CD4-positive, alpha-beta T cell treated with Interleukin-1 beta for 1 hour (primary cell): ENCODE measurements at regions not wholly inside any gene's neighbourhood (a gene's known extent, or its start where the extent isn't known, plus 50 kb on each side); places are given as distances from the start of the nearest gene placed in this dataset.
"Not testable (repeated sequence)": the region's sequence is repeated elsewhere in the genome, so short reads cannot be mapped to it uniquely, and the experiment has no call there.

Experiments
- DNase-seq, 2 donors: peaks; one replicate each; pipeline ENCODE4 v3.0.0-alpha.2; 2020 to 2022

DNA sequence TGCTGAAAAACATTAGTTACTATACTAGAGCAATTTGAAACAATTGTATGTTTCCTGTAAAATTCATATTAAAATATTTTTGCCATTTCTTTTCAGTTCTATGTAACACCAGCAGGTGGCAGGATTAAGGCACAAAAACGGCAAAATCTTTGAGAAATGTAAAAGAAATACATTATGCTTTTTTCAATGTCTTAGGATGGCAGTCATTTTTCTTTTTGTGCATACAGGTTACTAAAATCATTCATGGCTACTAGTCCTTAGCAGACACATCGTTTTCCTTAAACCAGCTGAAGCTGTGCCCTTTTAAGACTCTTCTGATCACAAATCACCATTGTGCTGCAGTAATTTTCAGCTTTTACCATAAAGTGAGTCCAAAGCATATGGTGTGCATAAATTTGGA, 800.7 kb upstream of the SLITRK5 start:
- DNase-seq = no peak

DNA sequence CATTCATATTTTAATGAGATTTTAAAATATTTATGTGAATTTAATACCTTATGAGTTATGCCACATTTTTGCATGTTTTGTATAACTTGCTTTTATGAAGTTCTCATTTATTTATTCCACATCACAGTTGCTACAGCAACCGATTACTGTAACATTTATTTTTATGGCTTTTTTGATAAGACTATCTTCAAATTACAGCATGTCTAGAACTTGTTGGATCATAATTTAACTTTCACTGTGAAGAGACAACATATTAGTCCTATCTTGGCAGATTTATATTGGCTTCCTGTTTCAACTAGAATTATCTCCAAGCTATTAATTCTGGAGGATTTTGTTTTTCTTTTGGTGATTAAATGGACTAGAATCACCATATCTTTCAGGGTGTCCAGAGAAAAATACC, 793.7 kb upstream of the SLITRK5 start:
- DNase-seq = no peak

GRCh38 chr13:86878781-86879180, 792.4 kb upstream of the SLITRK5 start:
- no peak for DNase-seq

DNA sequence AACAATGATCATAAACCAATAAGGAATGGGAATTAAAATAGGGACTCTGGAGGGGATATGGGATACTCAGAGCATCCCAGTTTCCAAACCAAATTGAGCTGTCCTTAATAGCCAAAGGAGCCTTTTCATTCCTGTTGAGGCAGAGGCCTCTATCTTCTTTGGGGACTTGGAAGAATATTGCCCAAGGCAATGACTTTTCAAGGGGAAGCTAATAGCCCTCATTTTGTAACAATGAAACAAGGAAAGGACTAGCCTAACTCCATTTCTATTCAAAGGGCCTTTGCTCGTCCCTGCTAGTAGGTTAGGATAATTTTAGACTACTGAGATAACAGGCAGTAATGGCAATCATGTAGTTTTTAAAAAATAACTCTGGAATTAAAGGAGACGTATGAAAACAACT, 789.8 kb upstream of the SLITRK5 start:
- no peak for DNase-seq

GRCh38 chr13:86882107-86882506, 789.1 kb upstream of the SLITRK5 start:
- DNase-seq = no peak

- DNase-seq = no peak
These were observed 788.3 kb upstream of the SLITRK5 start for GRCh38 chr13:86882835-86883234.

DNA sequence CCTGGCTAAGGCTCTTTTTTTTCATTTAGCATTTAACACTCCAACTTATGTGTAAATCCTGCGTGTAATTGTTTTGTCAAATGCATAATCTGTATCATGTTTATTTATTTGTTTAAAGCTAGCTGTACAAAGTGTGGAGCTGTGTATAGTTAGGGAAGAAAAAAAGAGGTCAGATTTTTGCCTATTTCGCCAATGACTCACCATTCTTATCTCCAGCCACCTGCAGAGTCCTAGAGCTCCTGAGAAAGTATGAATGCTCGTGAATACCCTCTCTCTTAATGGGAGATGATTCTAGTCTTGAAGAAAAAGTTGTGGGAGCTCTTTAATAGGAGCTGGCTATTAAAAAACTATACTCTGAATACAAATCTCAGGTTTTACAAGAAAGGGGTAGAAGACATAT, 778.8 kb upstream of the SLITRK5 start:
- no peak for DNase-seq

DNA sequence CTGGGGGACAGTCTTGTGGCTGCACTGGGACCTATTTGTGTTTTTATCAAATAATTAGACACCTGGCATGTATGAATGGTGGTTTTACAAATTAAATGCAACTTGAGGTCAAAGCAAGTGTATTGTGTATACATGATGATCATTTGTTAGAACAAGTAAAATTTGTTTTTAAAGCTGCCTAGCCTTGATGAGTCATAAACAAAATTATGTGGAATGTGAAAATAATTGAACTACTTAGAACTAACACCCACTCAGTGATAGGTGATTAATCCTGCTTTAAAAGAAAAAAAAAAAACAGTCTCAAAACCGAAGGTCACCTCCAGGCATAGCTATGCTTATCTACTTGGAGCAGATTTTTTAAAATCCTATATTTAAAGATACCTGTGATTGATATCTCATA, 770.3 kb upstream of the SLITRK5 start:
- no peak for DNase-seq

GRCh38 chr13:86906127-86906874, 764.9 kb upstream of the SLITRK5 start:
- no peak for DNase-seq

GRCh38 chr13:86907156-86907555, 764.0 kb upstream of the SLITRK5 start:
- no peak for DNase-seq

- no peak for DNase-seq
These were observed 761.9 kb upstream of the SLITRK5 start for GRCh38 chr13:86909318-86909717.

- DNase-seq = no peak
These were observed 756.4 kb upstream of the SLITRK5 start for GRCh38 chr13:86914757-86915156.

GRCh38 chr13:86917438-86917837, 753.7 kb upstream of the SLITRK5 start:
- not testable (repeated sequence) for DNase-seq

GRCh38 chr13:86918682-86919081, 752.5 kb upstream of the SLITRK5 start:
- DNase-seq = no peak

GRCh38 chr13:86920961-86921360, 750.2 kb upstream of the SLITRK5 start:
- no peak for DNase-seq

DNA sequence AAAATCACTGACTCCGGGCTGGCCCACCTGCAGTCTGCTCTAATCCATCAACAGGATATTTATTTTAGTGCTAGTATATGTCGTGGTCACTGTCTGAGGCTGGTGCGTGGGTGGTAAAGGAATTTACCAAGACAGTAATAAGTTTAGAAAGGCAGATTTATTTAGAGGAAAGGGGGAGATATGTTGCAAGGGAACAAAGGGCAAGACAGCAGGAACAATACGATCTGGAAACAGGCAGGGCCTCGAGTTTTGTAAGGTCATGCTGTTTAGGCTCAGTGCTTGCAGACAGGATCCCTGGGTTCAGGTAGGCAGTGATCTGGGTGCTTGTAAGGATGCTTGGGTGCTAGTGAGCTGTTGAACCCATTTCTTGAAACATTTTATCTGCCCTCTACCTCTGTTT, 748.2 kb upstream of the SLITRK5 start:
- DNase-seq = no peak

DNA sequence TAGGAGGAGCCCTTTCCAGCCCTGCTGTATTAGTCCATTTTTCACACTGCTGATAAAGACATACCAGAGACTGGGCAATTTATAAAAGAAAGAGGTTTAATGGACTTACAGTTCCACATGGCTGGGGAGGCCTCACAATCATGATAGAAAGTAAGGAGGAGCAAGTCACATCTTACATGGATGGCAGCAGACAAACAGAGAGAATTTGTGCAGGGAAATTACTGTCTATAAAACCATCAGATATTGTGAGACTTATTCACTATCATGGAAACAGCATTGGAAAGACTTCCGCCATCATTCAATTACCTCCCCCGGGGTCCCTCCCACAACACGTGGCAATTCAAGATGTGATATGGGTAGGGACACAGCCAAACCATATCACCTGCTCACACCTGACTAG, 744.3 kb upstream of the SLITRK5 start:
- not testable (repeated sequence) for DNase-seq

DNA sequence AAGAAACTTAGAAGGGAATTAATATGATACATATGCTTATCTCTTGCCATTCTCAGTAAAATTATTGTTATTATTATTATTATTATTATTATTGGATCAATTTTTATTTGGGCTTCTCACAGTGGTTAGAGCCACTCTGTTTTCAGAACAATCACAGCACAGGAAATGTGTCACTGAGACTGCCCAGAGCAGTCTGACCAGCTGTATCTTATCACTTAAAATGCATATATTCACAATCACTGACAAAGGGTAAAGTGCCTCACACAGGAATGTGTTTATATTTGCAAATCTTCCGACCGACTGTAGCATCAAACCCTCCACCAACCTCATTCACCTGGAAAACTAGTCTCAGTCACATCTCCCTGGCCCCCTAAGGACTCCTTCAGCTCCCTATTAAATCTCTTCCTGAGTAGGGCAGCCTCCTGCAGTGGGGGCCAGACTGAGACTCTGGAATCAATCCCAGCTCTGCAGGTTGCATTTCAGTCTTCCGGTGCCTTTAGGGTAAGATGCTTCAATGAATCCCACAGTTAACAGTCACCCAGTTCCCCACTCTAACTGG, 738.3 kb upstream of the SLITRK5 start:
- no peak for DNase-seq

DNA sequence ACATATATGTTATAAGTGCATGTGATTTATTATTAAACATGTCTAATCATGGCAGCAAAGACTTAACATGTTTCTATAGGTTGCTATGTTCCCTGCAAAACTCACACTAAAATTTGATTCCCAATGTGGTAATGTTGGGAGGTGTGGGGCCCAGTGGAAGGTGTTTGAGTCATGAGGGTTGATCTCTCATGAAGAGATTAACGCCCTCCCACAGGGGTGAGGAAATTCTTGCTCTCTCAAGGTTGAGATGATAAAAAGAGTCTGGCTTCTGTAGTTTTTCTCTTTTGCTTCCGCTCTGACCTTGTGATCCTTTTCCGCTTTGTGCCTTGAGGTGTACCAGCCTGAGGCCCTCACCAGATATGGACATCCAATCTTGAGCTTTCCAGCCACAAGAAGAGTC, 737.5 kb upstream of the SLITRK5 start:
- DNase-seq = no peak

DNA sequence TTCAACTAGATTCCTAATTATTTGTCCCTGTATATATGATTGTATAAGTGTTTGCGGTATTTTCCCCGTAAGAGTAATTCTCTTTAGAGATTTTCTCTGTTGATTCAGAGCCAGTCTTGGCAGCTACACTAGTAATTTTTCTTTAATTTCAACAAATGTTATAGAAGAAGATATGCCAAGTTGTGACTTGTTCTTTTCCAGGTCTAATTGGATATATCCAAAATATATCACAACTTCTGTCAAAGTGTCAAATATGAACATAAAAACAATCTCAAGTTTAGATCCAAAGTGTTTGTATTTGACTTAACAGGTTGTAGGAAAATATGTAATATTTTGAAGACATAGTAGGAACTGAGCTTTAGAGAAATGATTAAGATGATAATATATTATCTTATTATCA, 733.9 kb upstream of the SLITRK5 start:
- no peak for DNase-seq

- no peak for DNase-seq
These were observed 725.6 kb upstream of the SLITRK5 start for GRCh38 chr13:86945584-86945983.

DNA sequence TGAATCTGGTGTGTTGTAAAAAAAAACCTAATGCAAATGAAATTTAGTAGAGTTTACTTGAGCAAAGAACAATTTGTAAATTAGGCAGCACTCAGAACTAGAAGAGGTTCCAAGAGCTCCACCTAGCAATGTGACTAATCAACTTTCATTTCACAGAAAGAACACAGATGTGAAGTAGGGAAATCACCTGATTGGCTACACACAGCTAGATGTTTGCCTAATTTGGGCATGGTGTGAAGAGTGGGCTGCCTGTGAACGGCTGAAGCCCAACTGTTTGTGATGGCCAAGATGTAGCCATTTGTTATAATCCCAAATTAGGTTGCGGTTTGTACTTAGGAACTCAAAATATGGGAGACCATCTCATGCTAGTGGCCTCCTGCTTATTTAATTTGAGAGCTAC, 724.4 kb upstream of the SLITRK5 start:
- DNase-seq = no peak

- DNase-seq = no peak
These were observed 716.8 kb upstream of the SLITRK5 start for GRCh38 chr13:86954341-86954740.

GRCh38 chr13:86960876-86961275, 710.3 kb upstream of the SLITRK5 start:
- no peak for DNase-seq
